HepG2 (cell line): ENCODE measurements at regions not wholly inside any gene's neighbourhood (a gene's known extent, or its start where the extent isn't known, plus 50 kb on each side); places are given as distances from the start of the nearest gene placed in this dataset.

Experiments used
- EP300 ChIP-seq, 3 experiments: sonication (generic) in 1 of 3; formaldehyde crosslinking in 1 of 3; IDR thresholded peaks; 2 replicates each; pipeline versions ENCODE4 v1.5.1 to v1.6.1; 2011 to 2020; ENCODE audit warnings: low read depth in 2 of 3, low read length in 2 of 3, borderline replicate concordance in 1 of 3, improper control_type of control experiment in 1 of 3, mild to moderate bottlenecking in 1 of 3, missing genetic modification reagents in 1 of 3, moderate library complexity in 1 of 3
- ETV6 ChIP-seq: sonication (generic); formaldehyde crosslinking; conservative IDR thresholded peaks from 2 replicates; pipeline ENCODE4 v1.4.0; 2020; ENCODE audit warnings: missing genetic modification reagents
- EZH2 ChIP-seq: conservative IDR thresholded peaks from 2 replicates; pipeline ENCODE4 v1.6.1; 2012; ENCODE audit warnings: mild to moderate bottlenecking, low read depth, low read length, moderate library complexity
- MEF2D ChIP-seq: sonication (generic); formaldehyde crosslinking; IDR thresholded peaks from 2 replicates; pipeline ENCODE4 v1.5.1; 2020; ENCODE audit warnings: mild to moderate bottlenecking, missing genetic modification reagents
- MXI1 ChIP-seq: IDR thresholded peaks from 3 replicates; pipeline ENCODE4 v1.6.1; 2012; ENCODE audit warnings: low read depth, low read length, inconsistent platforms, borderline replicate concordance
- NFE2L2 ChIP-seq: fragments of 150-350 bp; IDR thresholded peaks from 2 replicates; pipeline ENCODE4 v1.6.1; 2014; ENCODE audit warnings: low read length
- NPAS2 ChIP-seq: sonication (generic); formaldehyde crosslinking; IDR thresholded peaks from 2 replicates; pipeline ENCODE4 v1.8.0; 2022; ENCODE audit warnings: mild to moderate bottlenecking, missing genetic modification reagents, borderline replicate concordance
- POLR2A ChIP-seq, 2 experiments: IDR thresholded peaks; 2 replicates each; pipeline ENCODE4 v1.6.1; 2011; ENCODE audit warnings: low read depth in 2 of 2, low read length in 2 of 2, mild to moderate bottlenecking in 1 of 2, moderate library complexity in 1 of 2; ENCODE audit not compliant: insufficient read depth in 1 of 2
- SALL2 ChIP-seq: sonication (generic); formaldehyde crosslinking; IDR thresholded peaks from 2 replicates; pipeline ENCODE4 v1.8.1; 2023; ENCODE audit warnings: mild to moderate bottlenecking, missing genetic modification reagents, inconsistent platforms
- TARDBP ChIP-seq: sonication (generic); formaldehyde crosslinking; IDR thresholded peaks from 2 replicates; pipeline ENCODE4 v1.8.0; 2022; ENCODE audit warnings: mild to moderate bottlenecking, missing genetic modification reagents
- TF ChIP-seq, protein P1 (sequence below): sonication (generic); formaldehyde crosslinking; IDR thresholded peaks from 2 replicates; pipeline ENCODE4 v1.5.0; 2020; ENCODE audit warnings: mild to moderate bottlenecking, missing genetic modification reagents, moderate library complexity
- TF ChIP-seq, protein P2 (sequence below): IDR thresholded peaks from 2 replicates; pipeline ENCODE4 v1.6.1; 2016; ENCODE audit warnings: missing genetic modification reagents, missing compliant biosample characterization
- TF ChIP-seq, protein P3 (sequence below): sonication (generic); formaldehyde crosslinking; conservative IDR thresholded peaks from 2 replicates; pipeline ENCODE4 v1.4.0; 2020; ENCODE audit warnings: missing genetic modification reagents

DNA sequence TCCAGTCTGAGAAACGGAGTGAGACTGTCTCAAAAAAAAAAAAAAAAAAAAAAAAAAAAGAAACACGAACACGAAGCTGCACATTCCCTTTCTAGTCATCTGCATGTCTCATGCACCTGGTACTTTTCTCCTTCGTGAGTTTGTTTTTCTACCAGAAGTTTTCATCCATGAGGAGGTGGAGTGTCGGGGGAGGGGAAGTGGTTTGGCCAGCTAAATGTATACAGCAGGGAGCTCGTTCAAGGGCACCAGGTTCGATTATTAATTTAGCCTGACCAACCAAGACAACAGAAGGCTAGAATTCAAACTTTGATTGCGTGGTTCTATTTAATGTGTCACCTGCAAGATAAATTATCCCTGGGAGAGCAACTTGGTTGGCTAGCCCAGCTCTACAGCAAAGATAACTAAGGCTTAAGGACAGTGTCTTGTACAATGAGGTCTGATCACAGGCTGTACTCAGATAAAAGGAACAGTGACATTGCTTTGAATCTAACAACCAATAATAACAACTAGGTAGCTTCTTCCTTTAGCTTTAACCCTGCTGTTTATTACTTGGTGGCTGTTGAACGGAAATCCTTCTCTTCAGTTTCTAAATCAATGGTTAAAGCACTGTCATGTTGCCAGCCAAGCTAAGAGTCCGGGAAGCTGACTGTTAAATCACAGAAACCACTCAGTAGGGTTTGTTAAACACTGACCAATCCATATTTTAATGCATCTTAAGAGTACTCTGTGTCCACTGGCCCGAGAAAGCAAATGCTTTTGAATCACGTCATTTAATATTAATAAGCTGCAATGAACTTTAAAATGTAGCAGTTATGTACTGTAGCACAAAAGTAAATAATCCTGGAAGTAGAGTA, 98.4 kb upstream of the STARD13 start:
- TF ChIP-seq ETV6 (CRISPR knock-in tag): no peak
- no peak for TF ChIP-seq NPAS2 (CRISPR knock-in tag)
- TF ChIP-seq, protein P1, sequence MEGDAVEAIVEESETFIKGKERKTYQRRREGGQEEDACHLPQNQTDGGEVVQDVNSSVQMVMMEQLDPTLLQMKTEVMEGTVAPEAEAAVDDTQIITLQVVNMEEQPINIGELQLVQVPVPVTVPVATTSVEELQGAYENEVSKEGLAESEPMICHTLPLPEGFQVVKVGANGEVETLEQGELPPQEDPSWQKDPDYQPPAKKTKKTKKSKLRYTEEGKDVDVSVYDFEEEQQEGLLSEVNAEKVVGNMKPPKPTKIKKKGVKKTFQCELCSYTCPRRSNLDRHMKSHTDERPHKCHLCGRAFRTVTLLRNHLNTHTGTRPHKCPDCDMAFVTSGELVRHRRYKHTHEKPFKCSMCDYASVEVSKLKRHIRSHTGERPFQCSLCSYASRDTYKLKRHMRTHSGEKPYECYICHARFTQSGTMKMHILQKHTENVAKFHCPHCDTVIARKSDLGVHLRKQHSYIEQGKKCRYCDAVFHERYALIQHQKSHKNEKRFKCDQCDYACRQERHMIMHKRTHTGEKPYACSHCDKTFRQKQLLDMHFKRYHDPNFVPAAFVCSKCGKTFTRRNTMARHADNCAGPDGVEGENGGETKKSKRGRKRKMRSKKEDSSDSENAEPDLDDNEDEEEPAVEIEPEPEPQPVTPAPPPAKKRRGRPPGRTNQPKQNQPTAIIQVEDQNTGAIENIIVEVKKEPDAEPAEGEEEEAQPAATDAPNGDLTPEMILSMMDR (CRISPR knock-in tag): no peak
- TF ChIP-seq TARDBP (CRISPR knock-in tag): no peak
- TF ChIP-seq EZH2: no peak
- TF ChIP-seq POLR2A (IDR thresholded peaks at IDR 0.05; ENCODE audit: insufficient read depth in 1 of 2, low read depth in 2 of 2, low read length in 2 of 2): no peak
- no peak for TF ChIP-seq EP300 (IDR thresholded peaks at IDR 0.05; ENCODE audit: low read depth in 2 of 2, low read length in 2 of 2)
- no peak for TF ChIP-seq EP300 (CRISPR knock-in tag; IDR thresholded peaks at IDR 0.05; ENCODE audit: borderline replicate concordance)
- no peak for TF ChIP-seq MXI1
- TF ChIP-seq MEF2D (CRISPR knock-in tag): no peak
- TF ChIP-seq, protein P2, sequence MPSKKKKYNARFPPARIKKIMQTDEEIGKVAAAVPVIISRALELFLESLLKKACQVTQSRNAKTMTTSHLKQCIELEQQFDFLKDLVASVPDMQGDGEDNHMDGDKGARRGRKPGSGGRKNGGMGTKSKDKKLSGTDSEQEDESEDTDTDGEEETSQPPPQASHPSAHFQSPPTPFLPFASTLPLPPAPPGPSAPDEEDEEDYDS (CRISPR knock-in tag): no peak
- TF ChIP-seq SALL2 (CRISPR knock-in tag): no peak
- no peak for TF ChIP-seq NFE2L2
- TF ChIP-seq, protein P3, sequence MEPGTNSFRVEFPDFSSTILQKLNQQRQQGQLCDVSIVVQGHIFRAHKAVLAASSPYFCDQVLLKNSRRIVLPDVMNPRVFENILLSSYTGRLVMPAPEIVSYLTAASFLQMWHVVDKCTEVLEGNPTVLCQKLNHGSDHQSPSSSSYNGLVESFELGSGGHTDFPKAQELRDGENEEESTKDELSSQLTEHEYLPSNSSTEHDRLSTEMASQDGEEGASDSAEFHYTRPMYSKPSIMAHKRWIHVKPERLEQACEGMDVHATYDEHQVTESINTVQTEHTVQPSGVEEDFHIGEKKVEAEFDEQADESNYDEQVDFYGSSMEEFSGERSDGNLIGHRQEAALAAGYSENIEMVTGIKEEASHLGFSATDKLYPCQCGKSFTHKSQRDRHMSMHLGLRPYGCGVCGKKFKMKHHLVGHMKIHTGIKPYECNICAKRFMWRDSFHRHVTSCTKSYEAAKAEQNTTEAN (CRISPR knock-in tag): no peak
